Activated naive CD4-positive, alpha-beta T cell treated with anti-CD3 and anti-CD28 coated beads, Interleukin-2, amount 50 U/mL, for 24 hours (primary cell): ENCODE measurements at regions not wholly inside any gene's neighbourhood (a gene's known extent, or its start where the extent isn't known, plus 50 kb on each side); places are given as distances from the start of the nearest gene placed in this dataset.
"Not testable (repeated sequence)": the region's sequence is repeated elsewhere in the genome, so short reads cannot be mapped to it uniquely, and the experiment has no call there.

ENCODE experiments used
- H3K27ac Mint-ChIP-seq: one replicate; pipeline ENCODE4 v1.8.0; 2021; ENCODE audit warnings: mild to moderate bottlenecking, mixed read lengths
- H3K27me3 Mint-ChIP-seq: one replicate; pipeline ENCODE4 v1.8.0; 2021; ENCODE audit warnings: mixed read lengths
- H3K36me3 Mint-ChIP-seq: one replicate; pipeline ENCODE4 v1.8.0; 2021; ENCODE audit warnings: mixed read lengths
- H3K4me1 Mint-ChIP-seq: one replicate; pipeline ENCODE4 v1.8.0; 2021; ENCODE audit warnings: mixed read lengths
- H3K4me3 Mint-ChIP-seq: one replicate; pipeline ENCODE4 v1.8.0; 2021; ENCODE audit warnings: mild to moderate bottlenecking, mixed read lengths
- H3K9me3 Mint-ChIP-seq: one replicate; pipeline ENCODE4 v1.8.0; 2021; ENCODE audit warnings: mixed read lengths

- no peaks in the 10 kb centered on the region for H3K36me3 Mint-ChIP-seq
- peaks cover 2% of the 10 kb centered on the region for H3K27me3 Mint-ChIP-seq
- no peaks in the 10 kb centered on the region for H3K9me3 Mint-ChIP-seq
- no peak overlapping the region for H3K4me3 Mint-ChIP-seq
- peaks cover 9% of the 10 kb centered on the region for H3K4me1 Mint-ChIP-seq
- H3K27ac Mint-ChIP-seq = no peak overlapping the region
Measured at GRCh38 chr4:4947721-4948120, 71.5 kb downstream of the CYTL1 start.

DNA sequence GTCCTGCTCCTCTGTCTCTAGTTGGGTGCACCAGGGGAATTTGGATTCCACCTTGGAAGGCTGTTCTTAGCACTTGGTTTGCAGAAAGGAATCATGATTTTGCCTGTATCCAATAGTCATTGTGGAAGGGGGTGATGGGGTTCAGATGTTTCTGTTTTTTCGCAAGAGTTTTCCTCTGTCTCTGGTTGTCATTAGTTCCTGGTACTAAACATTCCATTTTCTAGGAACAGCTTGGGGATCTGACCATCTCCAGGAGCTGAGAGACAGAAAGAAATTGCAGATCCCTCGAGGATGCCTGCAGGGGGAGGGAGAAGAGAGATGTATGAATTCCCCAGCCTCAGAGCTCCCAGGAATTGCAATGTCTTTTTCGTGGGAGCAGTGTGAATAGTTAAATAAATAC lies 70.9 kb downstream of the CYTL1 start:
- Mint-ChIP-seq H3K36me3 (no peaks in the 10 kb centered on the region), H3K27ac (no peak overlapping the region), H3K27me3 (peaks cover 2% of the 10 kb centered on the region), H3K4me3 (no peak overlapping the region), H3K4me1 (peaks cover 9% of the 10 kb centered on the region), H3K9me3 (no peaks in the 10 kb centered on the region)

DNA sequence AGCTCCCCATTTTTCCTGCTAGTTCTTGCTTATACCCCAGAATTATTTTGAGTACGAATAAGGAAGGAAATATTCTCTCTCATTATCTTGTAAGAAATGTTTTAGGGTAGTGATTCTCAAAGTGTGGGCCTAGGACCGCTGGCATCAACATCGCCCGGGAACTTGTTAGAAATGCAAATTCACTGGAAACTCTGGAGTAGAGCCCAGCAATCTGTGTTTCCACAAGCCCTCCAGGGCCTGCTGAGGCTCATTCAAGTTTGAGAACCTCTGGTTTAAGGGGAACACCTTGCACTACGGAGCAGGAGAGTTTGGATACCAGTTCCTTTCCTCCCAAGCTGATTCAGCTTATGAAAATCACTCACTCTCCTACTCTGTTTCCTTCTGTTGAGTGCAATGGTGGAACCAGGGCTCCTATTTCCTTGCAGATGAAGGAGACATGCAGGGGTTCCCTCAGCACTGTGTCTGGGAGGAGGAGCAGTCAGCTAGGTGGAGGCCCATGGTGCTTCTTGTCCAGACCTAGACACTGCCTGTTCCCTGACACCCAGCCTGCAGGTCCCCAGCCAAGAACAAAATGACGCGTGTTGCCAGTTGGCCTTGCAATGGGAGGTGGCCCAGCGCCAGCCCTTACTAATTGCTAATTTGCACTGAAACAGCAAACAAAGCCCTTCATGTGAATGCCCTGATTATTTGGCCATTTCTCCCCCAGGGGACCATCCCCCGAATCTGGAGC lies 68.5 kb downstream of the CYTL1 start:
- no peaks in the 10 kb centered on the region for H3K9me3 Mint-ChIP-seq

GRCh38 chr4:4952273-4952672 lies 67.0 kb downstream of the CYTL1 start:
- no peak overlapping the region for H3K4me3 Mint-ChIP-seq
- H3K27ac Mint-ChIP-seq = no peak overlapping the region
- no peaks in the 10 kb centered on the region for H3K36me3 Mint-ChIP-seq
- no peaks in the 10 kb centered on the region for H3K4me1 Mint-ChIP-seq
- H3K27me3 Mint-ChIP-seq = no peaks in the 10 kb centered on the region
- no peaks in the 10 kb centered on the region for H3K9me3 Mint-ChIP-seq

More for the DNA sequence above, 68.5 kb downstream of the CYTL1 start:
- Mint-ChIP-seq H3K4me3 (no peak overlapping the region), H3K36me3 (no peaks in the 10 kb centered on the region), H3K27me3 (peaks cover 2% of the 10 kb centered on the region), H3K4me1 (no peaks in the 10 kb centered on the region), H3K27ac (no peak overlapping the region)

- not testable (repeated sequence) for H3K27ac Mint-ChIP-seq, H3K4me1 Mint-ChIP-seq
Measured at GRCh38 chr4:4959344-4960074, 59.7 kb downstream of the CYTL1 start.

GRCh38 chr4:4960574-4960973 lies 58.7 kb downstream of the CYTL1 start:
- H3K4me3 Mint-ChIP-seq = no peak overlapping the region
- no peaks in the 10 kb centered on the region for H3K4me1 Mint-ChIP-seq
- H3K36me3 Mint-ChIP-seq = peaks cover 8% of the 10 kb centered on the region
- H3K27ac Mint-ChIP-seq = no peak overlapping the region
- H3K27me3 Mint-ChIP-seq = no peaks in the 10 kb centered on the region
- H3K9me3 Mint-ChIP-seq = peaks cover 19% of the 10 kb centered on the region

More at GRCh38 chr4:4959344-4960074, 59.7 kb downstream of the CYTL1 start:
- not testable (repeated sequence) for H3K27me3 Mint-ChIP-seq, H3K36me3 Mint-ChIP-seq, H3K4me3 Mint-ChIP-seq
- H3K9me3 Mint-ChIP-seq = peaks cover 16% of the 10 kb centered on the region

DNA sequence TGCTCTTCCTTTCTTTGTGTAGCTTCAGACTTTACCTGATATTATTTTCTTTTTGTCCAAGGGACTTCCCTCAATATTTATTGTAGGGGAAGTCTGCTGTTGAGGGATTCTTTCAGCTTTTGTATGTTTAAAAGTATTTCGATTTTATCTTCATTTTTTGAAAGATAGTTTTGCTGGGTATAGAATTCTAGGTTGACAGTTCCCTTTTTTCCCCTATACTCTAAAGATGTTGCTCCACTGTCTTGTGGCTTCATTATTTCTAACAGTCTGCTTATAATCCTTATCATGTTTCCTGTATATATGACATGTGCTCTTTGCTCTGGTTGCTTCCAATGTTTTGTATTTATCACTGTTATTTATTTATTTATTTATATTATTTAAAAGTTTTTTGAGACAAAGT lies 57.3 kb downstream of the CYTL1 start:
- Mint-ChIP-seq H3K36me3 (peaks cover 8% of the 10 kb centered on the region), H3K9me3 (peaks cover 19% of the 10 kb centered on the region), H3K27me3 (no peaks in the 10 kb centered on the region), H3K4me1 (no peaks in the 10 kb centered on the region), H3K4me3 (no peak overlapping the region), H3K27ac (no peak overlapping the region)

GRCh38 chr4:4962928-4963327 lies 56.3 kb downstream of the CYTL1 start:
- no peak overlapping the region for H3K27ac Mint-ChIP-seq
- H3K27me3 Mint-ChIP-seq = no peaks in the 10 kb centered on the region
- H3K9me3 Mint-ChIP-seq = peaks cover 19% of the 10 kb centered on the region
- no peak overlapping the region for H3K4me3 Mint-ChIP-seq
- H3K4me1 Mint-ChIP-seq = no peaks in the 10 kb centered on the region
- peaks cover 8% of the 10 kb centered on the region for H3K36me3 Mint-ChIP-seq
